ENCODE measurements at regions not wholly inside any gene's neighbourhood (a gene's known extent, or its start where the extent isn't known, plus 50 kb on each side); places are given as distances from the start of the nearest gene placed in this dataset.

- TF ChIP-seq, protein P1, sequence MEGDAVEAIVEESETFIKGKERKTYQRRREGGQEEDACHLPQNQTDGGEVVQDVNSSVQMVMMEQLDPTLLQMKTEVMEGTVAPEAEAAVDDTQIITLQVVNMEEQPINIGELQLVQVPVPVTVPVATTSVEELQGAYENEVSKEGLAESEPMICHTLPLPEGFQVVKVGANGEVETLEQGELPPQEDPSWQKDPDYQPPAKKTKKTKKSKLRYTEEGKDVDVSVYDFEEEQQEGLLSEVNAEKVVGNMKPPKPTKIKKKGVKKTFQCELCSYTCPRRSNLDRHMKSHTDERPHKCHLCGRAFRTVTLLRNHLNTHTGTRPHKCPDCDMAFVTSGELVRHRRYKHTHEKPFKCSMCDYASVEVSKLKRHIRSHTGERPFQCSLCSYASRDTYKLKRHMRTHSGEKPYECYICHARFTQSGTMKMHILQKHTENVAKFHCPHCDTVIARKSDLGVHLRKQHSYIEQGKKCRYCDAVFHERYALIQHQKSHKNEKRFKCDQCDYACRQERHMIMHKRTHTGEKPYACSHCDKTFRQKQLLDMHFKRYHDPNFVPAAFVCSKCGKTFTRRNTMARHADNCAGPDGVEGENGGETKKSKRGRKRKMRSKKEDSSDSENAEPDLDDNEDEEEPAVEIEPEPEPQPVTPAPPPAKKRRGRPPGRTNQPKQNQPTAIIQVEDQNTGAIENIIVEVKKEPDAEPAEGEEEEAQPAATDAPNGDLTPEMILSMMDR (conservative IDR thresholded peaks at IDR 0.05), result no peak
- no peak for TF ChIP-seq ZFX (IDR thresholded peaks at IDR 0.05)
These were observed 302.6 kb upstream of the DDI1 start for GRCh38 chr11:103733889-103734288.
